Left ventricle myocardium superior (tissue), 1 donor: ENCODE measurements at regions not wholly inside any gene's neighbourhood (a gene's known extent, or its start where the extent isn't known, plus 50 kb on each side); places are given as distances from the start of the nearest gene placed in this dataset.

Source experiments
- ATAC-seq: fragments of 200-7000 bp; cut with Tn5 transposase; one replicate; pipeline ENCODE4 v1.9.1; 2020; ENCODE audit warnings: mild to moderate bottlenecking, moderate library complexity
- DNase-seq: peaks from one replicate; pipeline ENCODE4 v3.0.0-alpha.2; 2020
- intact Hi-C: fragments of 100-400 bp; cut with micrococcal nuclease; formaldehyde crosslinking; loops from one replicate; pipeline ENCODE4 v1.11.0; 2022
- donor health status: DM: no; HTN: yes; CAD: no; lungs with severe emphysema.

DNA sequence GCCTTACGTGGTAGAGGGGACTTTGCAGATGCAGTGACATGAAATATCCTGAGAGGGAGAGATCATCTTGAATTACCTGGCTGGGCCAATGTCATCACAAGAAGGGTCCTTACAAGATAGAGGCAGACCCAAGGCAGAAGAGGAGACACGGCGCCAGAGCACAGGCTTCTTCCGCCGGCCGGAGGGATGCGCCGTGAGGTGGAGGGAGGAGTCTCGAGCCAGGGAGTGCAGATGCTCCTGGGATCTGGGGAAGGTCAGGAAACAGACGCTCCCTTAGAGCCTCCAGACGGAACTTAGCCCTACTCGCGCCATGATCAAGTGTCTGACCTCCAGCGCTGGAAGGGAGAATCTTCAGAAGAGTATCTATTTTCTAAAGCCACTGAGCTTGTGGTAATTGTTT lies 304.8 kb downstream of the GLRX3 start:
- intact Hi-C loops = no loop called here
- DNase-seq (no peak), ATAC-seq (no peak)

DNA sequence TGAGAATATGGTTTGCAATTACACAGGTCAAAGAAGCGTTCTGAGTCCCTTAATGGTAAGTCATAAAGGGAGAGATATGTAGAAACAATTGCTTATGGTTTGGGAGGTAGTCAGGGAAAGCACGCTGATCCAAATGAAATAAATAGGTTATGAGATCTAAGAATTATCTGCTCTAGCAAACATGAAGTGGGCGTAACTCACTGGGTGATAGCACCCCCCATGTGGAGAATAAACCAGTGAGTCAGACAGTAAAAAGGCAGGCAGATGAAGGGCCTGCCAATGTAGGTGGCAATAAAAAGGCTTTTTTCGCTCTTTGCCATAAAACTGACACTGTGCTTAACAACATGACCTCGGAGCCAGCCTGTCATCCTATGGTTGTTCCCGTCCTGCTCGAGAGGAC lies 306.9 kb downstream of the GLRX3 start:
- no peak for ATAC-seq
- intact Hi-C loops = no loop called here
- no peak for DNase-seq

DNA sequence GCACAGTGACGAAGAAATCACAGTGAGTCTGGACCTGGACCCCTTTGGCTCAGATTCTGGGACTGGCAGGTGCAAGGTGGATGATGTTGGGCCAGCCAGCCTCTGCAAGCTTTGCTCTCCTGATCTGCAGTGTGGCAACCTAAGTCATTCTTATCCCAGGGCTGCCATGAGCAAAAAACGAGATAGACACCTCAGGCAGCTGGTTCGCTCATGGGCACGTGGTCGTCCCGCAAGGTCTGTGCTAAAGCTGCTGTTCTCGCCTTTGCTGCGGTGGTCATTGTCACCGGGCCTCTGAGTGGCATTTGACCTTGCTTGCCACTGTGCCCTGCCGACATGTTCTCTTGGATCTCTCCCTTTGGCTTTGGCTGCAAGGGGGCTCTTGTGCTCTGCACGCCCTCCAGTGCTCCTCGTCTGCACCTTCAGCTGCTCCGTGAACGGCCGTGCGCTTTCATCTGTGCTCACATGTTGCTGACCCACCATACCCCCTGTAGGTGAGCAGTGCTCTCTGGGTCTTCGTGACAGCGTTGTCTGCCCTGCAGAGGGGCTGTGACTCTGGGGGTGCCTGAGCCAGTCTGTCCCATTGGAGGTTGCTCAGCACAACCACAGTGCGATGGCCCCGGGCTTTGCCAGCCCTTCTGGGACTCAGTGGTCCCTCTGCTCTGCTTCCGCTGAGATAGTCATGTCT lies 317.0 kb downstream of the GLRX3 start:
- no peak for DNase-seq
- intact Hi-C loops = no loop called here

DNA sequence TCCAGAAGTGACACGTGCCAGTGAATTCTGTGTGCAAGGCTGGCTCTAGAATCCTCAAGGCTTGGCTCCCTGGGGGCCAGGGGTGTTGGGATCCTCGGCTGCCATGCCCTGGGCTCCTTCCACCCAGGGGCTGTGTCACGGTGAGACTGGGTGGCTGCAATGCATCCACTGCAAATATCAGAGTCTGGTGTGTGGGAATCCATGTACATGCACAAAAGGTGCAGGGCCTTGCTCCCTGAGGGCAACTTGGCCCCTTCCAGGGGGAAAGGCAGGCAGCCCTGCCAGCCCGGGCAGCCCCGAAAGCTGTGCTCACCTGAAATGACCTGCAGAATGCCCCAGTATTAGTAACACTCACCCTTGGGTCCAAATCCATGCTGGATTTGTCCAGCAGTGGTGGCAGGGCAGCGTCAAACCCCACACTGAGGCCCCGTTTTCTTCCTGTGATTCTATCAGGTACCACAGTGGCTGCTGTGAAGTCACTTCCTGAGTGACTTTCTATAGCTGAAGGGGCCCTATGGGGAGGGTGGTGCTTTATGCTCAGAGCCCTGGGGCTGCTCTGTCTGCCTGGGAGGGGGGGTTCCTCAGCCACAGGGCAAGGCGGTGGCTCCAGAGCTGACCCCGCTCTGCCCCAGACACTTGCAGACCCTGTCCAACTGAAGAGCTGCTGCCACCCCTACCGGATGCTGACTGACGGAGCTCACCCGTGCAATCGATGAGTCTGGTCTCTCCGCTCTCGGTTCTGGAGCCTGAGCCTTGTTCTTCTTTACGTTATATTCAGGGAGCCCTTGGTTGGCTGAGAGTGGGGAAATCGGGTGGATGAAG lies 317.7 kb downstream of the GLRX3 start:
- intact Hi-C loops = no loop called here
- no peak for ATAC-seq
- DNase-seq = no peak

More for the DNA sequence above, 317.0 kb downstream of the GLRX3 start:
- no peak for ATAC-seq

DNA sequence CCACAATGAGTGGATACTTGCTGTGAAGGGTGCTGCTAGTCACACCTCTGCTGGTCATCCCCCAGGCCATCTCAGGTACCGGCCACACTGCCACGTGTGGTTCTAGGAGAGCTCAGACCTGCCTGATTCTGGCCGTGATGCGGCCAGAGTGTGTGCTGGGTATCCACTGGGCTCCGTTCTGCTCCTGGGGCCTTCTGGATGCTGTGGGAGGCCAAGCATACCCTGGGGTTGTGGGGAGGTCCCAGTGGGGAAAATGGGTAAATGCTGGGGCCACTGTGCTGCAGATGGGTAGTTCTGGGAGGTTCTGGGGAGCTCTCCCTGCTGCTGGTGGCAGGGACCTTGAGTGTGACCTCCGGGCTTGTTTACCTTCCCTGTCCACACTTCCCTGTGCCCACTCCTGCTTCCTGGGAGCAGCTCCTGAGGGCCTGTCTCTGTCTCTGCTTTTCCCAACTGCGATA lies 318.4 kb downstream of the GLRX3 start:
- intact Hi-C loops = no loop called here
- DNase-seq (no peak), ATAC-seq (no peak)

DNA sequence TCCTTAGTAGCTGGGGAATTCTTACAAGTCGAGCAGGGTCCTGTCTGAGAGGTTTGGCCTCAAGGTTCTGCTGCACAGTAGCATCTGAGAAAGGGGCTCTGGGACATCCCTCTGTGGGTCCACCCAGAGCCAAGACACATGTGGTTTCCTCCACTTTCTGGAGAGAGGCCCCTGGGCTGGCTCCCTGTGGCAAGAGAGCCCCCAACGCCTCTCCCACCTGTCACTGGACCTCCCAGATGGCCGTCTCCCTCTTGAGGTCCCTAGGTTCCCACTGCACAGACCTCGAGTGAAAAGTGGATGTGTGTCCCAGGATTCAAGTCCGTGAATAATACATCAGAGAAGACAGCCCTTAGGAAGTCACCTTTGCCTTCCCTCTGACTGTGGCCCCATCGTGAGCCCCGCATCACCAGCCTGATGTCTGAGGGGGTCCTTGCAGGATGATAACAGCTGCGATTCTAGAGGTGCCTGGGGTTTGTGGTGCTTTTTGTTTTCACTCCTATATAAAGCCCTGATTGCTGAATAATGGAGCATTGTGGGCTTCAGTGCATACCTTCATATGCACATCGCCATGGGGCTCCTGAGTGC lies 319.0 kb downstream of the GLRX3 start:
- ATAC-seq (no peak), DNase-seq (no peak)
- intact Hi-C loops = no loop called here

DNA sequence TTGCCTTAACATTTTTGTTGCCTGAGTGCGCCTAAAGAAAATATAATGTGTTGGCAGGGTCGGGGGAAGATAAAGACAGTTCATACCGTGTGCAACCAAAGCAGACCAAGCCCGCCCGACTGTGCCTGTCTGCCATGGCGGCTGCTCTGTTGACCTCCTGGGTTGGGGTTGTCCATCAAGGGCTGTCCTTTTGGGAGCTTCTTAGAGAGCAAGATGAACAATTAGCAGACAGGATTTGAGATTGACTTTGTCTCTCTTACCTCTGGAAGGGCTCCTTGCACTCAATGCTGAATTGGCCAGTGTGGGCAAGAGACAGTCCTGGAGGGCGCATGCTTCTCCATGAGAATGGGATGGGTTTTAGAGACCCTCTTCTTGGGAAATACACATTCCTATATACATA lies 319.6 kb downstream of the GLRX3 start:
- no peak for ATAC-seq
- DNase-seq = no peak
- intact Hi-C loops = no loop called here

DNA sequence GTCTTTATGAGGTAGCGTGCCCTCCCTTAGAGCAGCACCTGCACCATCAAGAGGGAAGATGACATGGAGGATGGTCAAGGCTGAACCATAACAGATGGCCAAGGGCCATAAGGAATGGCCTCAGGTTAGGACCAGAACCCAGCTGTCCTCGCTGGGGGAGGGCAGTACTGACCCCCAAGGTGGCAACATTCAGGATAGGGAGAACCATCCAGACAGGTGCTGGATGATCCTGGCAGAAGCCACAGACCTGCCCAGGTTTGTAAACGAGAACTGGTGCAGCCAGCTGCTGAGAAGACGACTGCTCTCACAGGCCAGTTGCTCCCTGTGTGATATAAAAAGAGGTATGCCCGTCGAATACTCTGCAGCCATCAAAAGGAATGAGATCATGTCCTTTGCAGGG lies 320.4 kb downstream of the GLRX3 start:
- ATAC-seq (no peak), DNase-seq (no peak)
- intact Hi-C loops = no loop called here

DNA sequence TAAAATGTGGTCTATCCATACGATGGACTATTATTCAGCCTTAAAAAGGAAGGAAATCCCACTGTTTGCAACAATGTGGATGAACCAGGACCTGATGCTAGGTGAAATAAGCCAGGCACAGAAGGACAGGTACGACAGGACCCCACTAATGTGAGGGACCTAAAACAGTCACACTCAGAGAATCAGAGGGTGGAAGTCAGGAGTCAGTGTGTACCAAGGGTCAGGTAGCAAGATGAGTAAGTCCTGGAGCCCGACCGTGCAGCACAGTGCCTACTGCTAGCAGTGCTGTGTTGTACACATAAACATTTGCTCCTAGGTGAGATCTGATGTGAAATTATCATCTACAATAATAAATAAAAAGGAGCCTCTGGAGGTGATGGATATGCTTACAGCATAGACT lies 322.3 kb downstream of the GLRX3 start:
- no peak for DNase-seq
- intact Hi-C loops = no loop called here
- ATAC-seq = no peak

DNA sequence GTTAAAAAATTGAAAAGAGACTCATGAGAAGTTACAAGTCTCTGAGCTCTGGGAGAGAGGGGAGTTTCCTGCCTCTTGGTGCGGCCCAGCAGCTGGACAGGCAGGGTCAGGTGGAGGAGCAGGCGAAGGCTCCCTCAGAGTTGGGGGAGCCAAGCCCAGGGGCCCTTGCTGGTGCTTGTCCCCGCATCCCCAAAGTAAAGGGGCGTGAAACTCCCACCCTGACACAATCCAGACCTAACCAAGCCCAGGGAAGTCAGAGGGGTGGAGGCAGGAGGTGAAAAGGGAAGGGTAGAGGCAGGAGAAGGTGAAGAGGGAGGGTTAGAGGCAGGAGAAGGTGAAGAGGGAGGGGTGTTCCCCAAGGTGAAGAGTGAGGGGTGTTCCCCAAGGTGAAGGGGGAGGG lies 322.8 kb downstream of the GLRX3 start:
- DNase-seq (no peak), ATAC-seq (no peak)
- intact Hi-C loops = no loop called here

DNA sequence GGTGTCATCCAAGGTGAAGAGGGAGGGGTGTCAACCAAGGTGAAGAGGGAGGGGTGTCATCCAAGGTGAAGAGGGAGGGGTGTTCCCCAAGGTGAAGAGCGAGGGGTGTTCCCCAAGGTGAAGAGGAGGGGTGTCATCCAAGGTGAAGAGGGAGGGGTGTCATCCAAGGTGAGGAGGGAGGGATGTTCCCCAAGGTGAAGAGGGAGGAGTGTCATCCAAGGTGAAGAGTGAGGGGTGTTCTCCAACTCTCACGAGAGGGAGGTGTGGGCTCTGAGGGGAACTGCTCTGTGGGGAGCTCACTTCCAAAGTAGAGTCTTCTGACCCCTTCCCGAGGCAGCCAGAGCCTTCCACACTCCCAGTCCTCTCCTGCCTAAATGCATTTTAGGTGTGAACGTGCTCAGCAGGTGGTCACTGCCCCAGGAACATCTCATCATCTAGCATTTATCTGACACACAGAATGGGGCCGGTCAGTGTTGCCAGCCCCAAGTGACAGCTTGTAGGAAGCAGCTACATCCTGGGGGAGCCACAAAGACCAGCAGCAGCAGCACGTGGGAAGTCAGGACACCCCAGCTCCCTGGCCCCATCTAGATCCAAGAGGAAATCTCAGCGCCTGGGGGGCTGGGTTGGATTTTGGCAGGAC lies 323.8 kb downstream of the GLRX3 start:
- DNase-seq (no peak), ATAC-seq (no peak)
- intact Hi-C loops = no loop called here

DNA sequence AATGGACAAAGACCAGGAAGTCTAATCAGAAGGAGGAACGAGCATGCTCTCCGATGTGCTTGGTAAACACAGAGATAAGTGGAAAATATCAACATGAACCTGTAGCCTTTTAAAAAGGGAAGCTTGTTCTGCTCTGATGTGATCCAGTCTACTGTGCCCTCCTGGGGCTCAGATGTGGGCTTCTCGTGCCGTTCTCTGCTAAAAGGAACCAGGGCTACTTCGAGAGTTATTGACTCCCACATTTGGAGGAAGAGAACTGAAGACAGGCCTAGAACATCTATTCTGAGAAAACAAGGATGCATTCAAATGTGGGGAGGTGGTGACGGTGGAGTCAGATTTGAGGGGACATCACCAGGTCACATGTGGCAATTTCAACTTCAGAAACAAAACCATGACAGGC lies 325.4 kb downstream of the GLRX3 start:
- no peak for ATAC-seq
- DNase-seq = no peak
- intact Hi-C loops = no loop called here

DNA sequence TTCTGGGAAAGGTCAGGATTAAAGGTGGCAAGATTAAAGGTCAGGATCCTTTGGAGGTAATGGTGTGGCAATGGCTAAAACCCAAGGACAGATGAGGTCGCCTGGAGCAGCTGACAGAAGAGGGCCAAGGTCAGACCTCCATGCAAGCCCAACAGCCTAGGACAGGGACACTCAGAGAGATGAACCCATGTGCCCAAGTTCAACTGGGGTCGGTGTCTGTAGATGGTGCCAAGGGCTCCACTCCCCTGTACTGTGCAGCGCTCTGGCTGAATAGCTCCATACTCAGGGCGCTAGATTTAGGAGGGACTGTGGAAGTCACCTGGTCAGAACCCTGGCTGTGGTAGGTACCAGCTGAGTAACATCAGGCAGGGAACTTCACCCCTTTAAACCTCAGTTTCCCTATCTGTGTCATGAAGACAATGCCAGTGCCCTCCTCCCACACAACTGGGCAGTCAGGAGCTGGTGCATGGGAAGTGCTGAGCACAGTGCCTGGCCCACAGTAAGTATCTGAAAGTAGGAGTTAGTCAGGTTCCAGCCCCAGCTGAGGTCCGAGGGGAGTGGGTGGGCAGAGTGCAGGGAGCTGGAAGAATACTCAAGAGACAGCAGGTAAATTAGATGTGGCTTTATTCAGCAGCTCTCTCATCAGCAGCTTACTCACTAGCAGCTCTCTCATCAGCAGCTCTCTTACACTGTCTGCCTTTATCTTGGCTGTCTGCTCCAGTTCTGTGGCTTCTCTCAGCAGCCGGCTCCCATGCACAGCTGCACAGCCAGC lies 327.1 kb downstream of the GLRX3 start:
- no peak for ATAC-seq

DNA sequence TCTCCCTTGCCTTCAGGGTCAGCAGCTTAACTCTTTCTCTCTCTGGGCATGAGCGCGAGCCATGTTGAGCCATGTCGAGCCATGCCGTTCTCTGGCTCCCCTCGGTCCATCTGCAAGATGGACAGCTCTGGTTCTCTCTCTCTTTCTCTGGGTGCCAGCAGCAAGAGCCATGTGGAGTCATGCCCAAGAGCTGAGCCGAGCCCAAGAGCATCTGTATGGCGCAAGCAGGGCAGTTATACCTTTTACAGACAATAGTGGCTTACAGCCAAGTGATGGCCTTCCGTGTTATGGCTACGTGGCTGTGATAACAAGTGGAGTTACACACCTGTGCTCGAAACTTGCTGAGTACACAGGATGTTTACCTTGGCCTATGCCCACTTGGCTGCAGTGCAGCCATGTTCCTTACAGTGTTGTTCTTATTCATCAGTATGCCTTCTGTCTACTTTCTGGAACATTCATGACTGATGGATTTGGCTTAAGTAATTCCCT lies 327.7 kb downstream of the GLRX3 start:
- no peak for ATAC-seq
- intact Hi-C loops = no loop called here
- no peak for DNase-seq

More for the DNA sequence above, 327.1 kb downstream of the GLRX3 start:
- DNase-seq = no peak
- intact Hi-C loops = no loop called here

DNA sequence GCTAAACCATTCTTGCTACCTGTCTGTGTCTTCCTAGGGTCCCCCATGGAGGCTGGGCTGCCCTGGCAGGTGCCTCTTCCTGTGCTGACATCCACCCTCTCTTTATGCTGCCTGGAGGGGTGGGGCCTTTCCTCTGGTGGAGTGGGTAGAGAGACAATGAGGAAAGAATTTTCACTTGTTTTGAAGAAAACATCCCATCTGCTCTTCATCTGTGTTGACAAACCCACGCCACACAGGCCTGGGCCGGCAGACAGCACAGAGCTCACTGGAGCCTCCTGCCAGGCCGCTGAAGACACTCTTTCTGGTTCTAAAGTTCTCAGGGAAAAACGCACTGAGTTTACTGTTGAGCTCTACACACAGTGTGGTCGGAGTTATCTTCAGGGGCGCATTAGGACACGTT lies 328.2 kb downstream of the GLRX3 start:
- intact Hi-C loops = no loop called here
- ATAC-seq (no peak), DNase-seq (no peak)

DNA sequence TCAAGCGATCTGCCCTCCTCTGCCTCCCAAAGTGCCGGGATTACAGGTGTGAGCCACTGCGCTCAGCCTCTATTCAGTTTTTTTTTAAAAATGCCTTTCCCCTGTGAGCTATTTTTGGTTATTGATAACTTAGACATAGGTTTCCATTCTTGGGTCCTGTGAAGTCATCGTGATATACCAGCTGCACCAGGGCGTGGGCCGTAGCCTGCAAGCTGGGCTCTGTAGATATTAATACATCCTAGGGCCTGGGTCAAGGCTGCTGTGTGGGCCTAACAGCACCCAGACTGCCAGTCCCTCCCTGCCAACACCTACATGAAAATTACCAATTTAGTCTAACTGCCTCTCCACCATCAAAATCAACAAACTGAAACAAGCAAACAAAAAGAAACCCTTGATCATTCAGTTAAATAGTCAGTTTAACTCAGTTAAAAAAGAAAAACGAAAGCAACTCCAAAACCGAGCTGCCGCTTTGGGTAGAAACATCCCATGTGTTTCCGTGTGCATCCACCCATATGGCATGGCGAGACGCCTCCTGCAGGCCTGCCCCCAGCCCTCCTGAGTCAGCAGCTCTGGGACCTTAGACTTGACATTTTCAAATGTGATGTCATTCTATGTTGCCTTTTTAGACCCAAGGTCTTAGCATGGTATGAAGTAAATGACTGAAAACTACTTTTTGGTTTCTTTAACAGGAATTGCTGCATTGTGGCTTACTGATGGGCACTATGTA lies 330.2 kb downstream of the GLRX3 start:
- no peak for DNase-seq
- ATAC-seq = no peak
- intact Hi-C loops = no loop called here

DNA sequence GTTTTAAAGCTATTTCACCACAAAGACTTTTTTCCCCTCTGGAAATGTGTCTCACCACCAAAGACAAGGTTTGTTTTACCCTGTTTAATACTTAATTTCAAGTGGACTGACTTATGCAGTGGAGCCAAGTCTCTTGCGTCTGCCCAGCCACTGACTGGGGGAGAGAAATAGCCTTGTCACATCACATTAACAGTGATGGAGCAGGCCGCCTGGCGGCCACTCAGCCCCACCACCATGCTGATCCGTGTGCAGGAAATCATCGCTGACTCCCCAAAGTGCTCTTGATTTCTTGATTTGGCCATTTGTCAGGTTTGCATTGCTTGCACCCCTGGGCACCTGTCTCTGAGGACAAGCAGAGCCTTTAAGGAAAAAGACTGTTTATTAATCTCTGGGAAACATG lies 334.1 kb downstream of the GLRX3 start:
- DNase-seq = no peak
- ATAC-seq = no peak
- intact Hi-C loops = no loop called here

DNA sequence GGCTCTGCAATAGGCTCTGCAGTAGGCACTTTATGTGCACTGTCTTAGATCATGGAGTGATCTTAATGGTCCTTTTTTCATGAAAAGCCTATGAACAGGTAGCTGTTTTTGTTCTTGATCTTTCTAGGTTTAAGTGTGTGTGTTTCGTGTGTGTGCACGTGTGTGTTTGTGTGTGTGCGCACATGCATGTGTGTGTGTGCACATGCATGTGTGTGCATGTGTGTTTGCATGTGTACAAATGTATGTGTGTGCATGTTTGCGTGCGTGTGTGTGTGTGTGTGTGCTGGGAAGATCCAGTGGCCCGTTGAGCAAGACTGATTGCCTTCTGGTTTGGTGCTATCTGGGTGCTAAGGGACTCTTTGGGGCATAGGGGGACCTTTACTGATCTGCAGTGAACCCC lies 334.8 kb downstream of the GLRX3 start:
- DNase-seq = no peak
- no peak for ATAC-seq
- intact Hi-C loops = no loop called here

DNA sequence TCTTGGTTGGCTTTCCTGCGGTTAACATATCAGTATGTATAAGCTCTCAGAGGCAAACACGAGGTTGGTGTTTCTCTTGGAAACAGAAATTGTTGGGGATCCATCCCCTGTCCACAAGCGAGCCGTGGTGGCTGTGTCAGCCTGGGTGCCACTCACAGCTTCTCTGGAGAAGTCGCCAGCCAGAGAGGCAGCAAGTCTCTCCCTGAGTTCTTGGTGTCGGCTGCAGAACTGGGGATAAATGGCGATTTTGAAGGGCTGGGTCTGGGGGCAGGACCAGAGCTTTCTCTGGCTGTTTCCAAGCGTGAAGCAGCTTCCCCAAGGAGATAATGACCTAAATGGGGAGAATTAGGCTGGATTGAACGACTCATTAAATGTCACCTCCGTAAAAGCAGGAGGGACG lies 335.3 kb downstream of the GLRX3 start:
- no peak for ATAC-seq
- no peak for DNase-seq
- intact Hi-C loops = no loop called here
